ENCODE measurements at regions not wholly inside any gene's neighbourhood (a gene's known extent, or its start where the extent isn't known, plus 50 kb on each side); places are given as distances from the start of the nearest gene placed in this dataset.

DNA sequence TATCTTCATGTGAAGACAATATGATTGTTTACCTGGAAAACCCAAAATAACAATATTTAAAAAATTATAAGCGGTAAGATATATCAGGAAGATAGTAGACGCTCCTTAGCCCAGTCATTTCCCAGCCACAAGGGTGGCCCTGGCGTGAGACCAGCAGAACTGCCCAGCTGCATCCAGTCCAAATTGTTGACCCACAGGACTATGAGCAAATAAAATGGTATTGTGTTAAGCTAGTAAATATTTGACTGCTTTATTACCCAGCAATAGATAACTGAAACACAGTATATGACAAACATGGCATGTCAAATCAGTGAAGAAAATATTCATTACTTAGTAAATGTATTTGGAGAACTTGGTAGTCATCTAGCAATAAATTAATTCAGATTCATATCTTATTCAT lies 294.3 kb upstream of the SPAG17 start:
- no peak overlapping the region for H3K9ac ChIP-seq (ENCODE audit: low read depth, low read length)
- no peak overlapping the region for H3K14ac ChIP-seq (replicated peaks; ENCODE audit: low read depth, low read length)
- H2BK15ac ChIP-seq (ENCODE audit: low read depth, low read length), result no peak overlapping the region
- H3K36me3 ChIP-seq (ENCODE audit: control insufficient read depth, insufficient read depth, low read length), result no peaks in the 10 kb centered on the region
- no peak overlapping the region for H2BK120ac ChIP-seq (ENCODE audit: low read depth, low read length)
- WGBS, 2 experiments (ENCODE audit: extremely low coverage in 2 of 2, insufficient read length in 1 of 2), result no CpG with 5 or more reads among the region's 3 CpGs
- no peak overlapping the region for H4K91ac ChIP-seq (ENCODE audit: insufficient read depth, low read depth, low read length)
- ChIA-PET POLR2A (ENCODE audit: unreplicated experiment) (no interaction called here), CTCF (no interaction called here)
- H3K56ac ChIP-seq (ENCODE audit: extremely low read depth, insufficient read depth, low read length), result no peak overlapping the region
- no peaks in the 10 kb centered on the region for H3K79me1 ChIP-seq (ENCODE audit: low read depth in 1 of 2, low read length in 2 of 2)
- BruUV-seq (replicated peaks), result no TSS peak
- no peaks in the 10 kb centered on the region for H3K27me3 ChIP-seq (ENCODE audit: control insufficient read depth, insufficient read depth, low read length)
- ATAC-seq (ENCODE audit: low read depth), result no peak
- dilution Hi-C loops (cut with HindIII; ENCODE audit: low sequenced_read_pairs, unreplicated experiment), result no loop called here
- no peak overlapping the region for H3K18ac ChIP-seq (ENCODE audit: low read depth, low read length)
- no peak overlapping the region for H3K4me2 ChIP-seq (ENCODE audit: low read depth, low read length)
- no peak for TF ChIP-seq CEBPB (IDR thresholded peaks at IDR 0.05; ENCODE audit: low read depth, low read length)
- TF ChIP-seq, protein P1, sequence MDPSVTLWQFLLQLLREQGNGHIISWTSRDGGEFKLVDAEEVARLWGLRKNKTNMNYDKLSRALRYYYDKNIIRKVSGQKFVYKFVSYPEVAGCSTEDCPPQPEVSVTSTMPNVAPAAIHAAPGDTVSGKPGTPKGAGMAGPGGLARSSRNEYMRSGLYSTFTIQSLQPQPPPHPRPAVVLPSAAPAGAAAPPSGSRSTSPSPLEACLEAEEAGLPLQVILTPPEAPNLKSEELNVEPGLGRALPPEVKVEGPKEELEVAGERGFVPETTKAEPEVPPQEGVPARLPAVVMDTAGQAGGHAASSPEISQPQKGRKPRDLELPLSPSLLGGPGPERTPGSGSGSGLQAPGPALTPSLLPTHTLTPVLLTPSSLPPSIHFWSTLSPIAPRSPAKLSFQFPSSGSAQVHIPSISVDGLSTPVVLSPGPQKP (IDR thresholded peaks at IDR 0.05; ENCODE audit: borderline replicate concordance, low read depth, low read length), result no peak
- H4K5ac ChIP-seq (ENCODE audit: low read depth, low read length), result no peak overlapping the region
- no peak overlapping the region for H4K8ac ChIP-seq (ENCODE audit: low read depth in 2 of 2, low read length in 2 of 2)
- DNase-seq, result no peak
- no peaks in the 10 kb centered on the region for H3K9me3 ChIP-seq (ENCODE audit: control insufficient read depth, insufficient read depth, low read length)
- H3K27ac ChIP-seq (ENCODE audit: insufficient read depth, low read length), result no peak overlapping the region
- H2AFZ ChIP-seq (replicated peaks; ENCODE audit: low read length, poor library complexity), result no peak overlapping the region
- H3K23ac ChIP-seq (ENCODE audit: low read depth, low read length), result no peak overlapping the region
- in situ Hi-C loops (cut with MboI; ENCODE audit: low sequenced_read_pairs), result no loop called here
- no peak overlapping the region for H3K4ac ChIP-seq (ENCODE audit: low read depth, low read length)
- intact Hi-C loops (cut with micrococcal nuclease), result no loop called here
- H3K4me1 ChIP-seq (ENCODE audit: control insufficient read depth, insufficient read depth, low read length), result no peaks in the 10 kb centered on the region
- no peaks in the 10 kb centered on the region for H3K9me1 ChIP-seq (ENCODE audit: insufficient read depth, low read length)
- H2BK5ac ChIP-seq (ENCODE audit: low read depth, low read length, poor library complexity, severe bottlenecking), result no peak overlapping the region
- H3K4me3 ChIP-seq (ENCODE audit: insufficient read depth, low read depth, low read length), result no peak overlapping the region
- H2AK9ac ChIP-seq (replicated peaks; ENCODE audit: low read depth, low read length, poor library complexity), result no peak overlapping the region
- H2AK5ac ChIP-seq (ENCODE audit: low read depth, low read length), result no peak overlapping the region
- no peak overlapping the region for H2BK20ac ChIP-seq (ENCODE audit: low read depth, low read length)
- no peaks in the 10 kb centered on the region for H4K20me1 ChIP-seq (ENCODE audit: insufficient read depth, low read length)
